Right lobe of liver (tissue), 4 donors: ENCODE measurements at regions not wholly inside any gene's neighbourhood (a gene's known extent, or its start where the extent isn't known, plus 50 kb on each side); places are given as distances from the start of the nearest gene placed in this dataset.

Experiments
- CTCF ChIP-seq, 4 donors: fragments of 200-600 bp in 3 of 4; fragments of 450-650 bp in 1 of 4; IDR thresholded peaks; one replicate each; pipeline versions ENCODE4 v1.5.1 to v1.8.0; 2016 to 2022; ENCODE audit warnings: antibody characterized with exemption in 4 of 4, mild to moderate bottlenecking in 2 of 4
- POLR2A ChIP-seq: fragments of 450-650 bp; IDR thresholded peaks from one replicate; pipeline ENCODE4 v1.6.1; 2017; ENCODE audit warnings: antibody characterized with exemption, mild to moderate bottlenecking
- donor health status: DM: no; HTN: no; CAD: no.
- donor health status: DM: no; HTN: no; CAD: no.
- donor health status: DM: no; HTN: yes; CAD: no.

GRCh38 chr13:83121896-83122295 lies 760.4 kb downstream of the SLITRK1 start:
- TF ChIP-seq CTCF (IDR thresholded peaks at IDR 0.05) (no peak), POLR2A (no peak)
